ENCODE measurements at regions not wholly inside any gene's neighbourhood (a gene's known extent, or its start where the extent isn't known, plus 50 kb on each side); places are given as distances from the start of the nearest gene placed in this dataset.

DNA sequence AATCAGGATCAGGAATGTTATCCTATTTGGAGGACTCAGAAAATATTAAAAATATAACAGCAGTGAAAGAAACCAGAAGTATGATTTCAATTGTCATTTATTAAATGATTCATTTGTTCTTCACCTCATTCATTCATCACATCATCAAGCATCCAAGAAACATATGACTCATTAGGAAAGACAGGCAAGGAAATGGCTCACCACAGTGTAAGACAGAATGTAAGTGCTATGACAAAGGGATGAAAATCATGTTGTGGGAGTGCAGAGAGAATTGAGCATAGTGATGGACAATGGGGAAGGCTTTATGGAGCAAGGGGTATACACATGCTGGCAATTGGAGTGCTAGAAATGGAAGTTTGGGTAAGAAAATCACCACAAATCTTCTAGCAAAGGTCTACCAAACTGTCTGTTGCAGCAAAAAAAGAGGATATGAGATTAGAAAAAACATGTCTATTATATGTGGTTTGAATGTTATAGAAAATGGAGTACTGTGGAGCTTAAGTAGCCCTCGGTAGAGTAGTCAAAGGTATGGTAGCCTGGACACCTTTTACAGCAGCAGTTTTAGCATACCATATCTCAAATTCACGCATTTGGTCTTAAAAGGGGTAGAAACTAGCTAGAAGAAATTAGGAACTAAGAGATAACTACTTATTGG is 111.1 kb upstream of the GPR149 start:
- DNase-seq: no peak

DNA sequence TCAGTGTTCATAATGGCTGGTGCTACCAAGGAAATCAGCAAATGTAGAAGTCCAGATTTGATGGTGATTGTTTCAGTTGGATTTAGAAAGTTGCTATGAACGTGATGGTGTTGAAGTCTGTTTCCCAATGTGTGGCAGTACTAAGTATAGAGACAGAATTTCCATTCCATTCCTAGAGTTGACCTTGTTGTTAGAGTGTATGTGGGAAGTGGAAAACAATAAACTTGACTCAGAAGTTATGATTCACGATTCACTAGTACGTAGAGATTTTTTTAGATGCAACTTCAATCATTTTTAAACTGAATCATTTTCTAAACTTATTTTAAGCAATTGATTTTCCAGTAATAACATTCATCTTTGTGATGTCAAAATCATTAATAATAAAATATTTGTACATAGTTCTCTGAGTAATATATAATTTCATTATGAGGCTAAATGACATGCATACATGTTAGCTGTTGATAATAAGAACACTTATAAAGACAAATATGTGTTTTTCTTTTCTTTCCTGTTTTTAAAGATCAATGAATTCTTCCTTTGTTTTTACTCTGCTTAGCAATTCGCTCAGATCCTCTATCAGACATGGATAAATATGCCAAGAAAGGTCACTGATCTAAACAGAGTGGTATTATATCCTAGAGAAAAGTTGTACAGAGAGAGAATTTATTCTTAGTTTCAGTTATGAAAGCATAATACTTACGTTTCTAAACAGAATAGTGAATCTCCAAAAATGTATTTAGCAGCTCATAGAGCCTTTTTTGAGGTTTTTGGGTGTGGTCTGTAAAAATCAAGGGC is 108.8 kb upstream of the GPR149 start:
- no peak for DNase-seq

DNA sequence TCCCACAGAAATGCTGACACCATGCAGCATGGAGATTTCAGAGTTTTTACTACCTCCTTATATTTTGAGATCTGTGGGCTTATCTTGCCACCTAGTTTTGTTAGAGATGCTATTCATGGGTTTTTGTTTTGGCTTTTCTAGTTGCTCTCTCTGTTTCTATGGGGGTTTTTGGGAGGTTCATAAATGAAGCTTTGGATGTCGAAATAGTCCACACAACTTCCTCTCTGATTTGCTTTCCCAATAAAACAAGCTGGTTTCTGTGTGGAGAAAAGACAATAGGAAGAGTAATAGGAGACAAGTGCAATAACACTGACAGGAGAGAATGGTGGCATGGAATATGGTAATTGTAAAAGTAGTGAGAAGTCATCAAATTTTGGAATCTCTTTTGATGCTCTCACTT is 106.8 kb upstream of the GPR149 start:
- DNase-seq: no peak

DNA sequence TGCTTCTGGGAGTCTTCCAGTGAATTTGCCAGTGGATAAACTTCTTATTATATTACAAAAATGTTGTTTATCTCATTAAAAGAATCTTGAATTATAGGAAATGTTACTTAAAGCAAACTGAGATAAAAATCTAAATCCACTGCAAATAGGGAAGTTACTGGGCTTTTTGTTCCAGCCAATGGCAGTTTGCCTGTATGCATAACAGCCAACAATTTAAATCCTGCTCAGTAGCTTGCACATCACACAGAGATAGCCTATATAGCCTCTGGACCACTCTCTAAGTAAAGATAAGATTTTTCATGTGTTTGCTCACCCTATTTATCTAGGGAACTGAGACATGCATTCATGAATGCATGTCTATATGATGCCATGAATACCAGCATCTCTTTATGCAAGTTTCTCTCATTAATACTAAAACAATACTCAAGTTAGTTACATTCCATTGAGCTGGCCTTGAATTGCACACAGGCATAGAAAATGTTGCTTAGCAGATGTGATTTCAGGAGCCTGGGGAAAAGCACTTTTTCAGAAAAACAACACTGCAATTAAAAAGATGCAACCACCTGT is 92.1 kb upstream of the GPR149 start:
- DNase-seq: no peak

DNA sequence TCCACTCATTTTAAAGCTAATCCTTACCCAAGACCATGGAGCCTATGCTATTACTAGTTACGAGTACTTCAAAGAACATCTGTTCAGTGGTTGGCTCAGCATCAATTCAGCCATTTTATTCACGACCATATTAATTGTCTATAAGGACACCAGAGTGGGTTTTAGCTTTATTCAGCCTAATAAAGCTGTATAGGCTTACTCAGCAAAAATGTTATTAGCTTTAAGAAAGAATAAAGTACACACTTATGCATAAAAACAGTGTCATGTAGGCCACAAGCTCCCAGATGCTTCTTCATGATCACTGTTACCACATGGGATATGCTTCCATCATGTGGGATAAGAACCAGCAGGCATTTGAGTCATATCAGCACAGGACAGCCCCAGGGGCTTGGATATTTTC is 87.4 kb upstream of the GPR149 start:
- no peak for DNase-seq

DNA sequence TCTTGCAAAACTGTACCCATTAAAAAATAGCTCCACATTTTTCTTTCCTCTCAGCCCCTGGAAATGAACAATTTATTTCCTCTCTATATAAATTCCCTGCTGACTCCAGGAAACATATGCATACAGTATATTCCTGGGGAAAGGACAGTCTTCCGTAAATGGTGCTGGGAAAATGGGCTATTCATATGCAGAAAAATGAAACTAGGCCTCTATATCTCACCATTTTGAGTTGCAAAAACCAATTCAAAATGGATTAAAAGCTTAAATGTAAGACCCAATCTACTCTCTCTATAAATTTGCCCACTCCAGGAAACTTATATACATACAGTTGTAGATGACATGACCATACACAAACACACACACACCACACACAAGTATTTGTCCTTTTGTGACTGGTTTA is 85.9 kb upstream of the GPR149 start:
- DNase-seq: no peak

DNA sequence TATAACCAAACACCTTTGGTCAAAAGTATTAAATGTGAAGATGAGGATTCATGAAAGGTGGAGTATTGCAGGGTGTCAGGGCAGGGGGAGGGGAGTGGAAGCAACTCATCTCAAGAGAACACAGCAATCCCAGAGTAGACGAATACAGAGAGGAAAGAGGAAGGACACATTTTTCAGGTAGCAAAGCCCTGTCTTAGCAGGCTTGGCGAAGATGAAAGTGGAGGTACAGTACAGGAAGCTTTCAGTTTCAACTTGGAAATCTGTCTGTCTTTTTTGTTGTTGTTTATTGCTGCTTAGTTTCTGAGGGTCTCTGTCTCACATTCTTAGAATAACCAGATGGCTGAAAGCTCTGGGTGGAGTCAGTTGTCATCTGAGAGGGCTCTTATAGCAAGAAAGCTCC is 80.8 kb upstream of the GPR149 start:
- DNase-seq: no peak

DNA sequence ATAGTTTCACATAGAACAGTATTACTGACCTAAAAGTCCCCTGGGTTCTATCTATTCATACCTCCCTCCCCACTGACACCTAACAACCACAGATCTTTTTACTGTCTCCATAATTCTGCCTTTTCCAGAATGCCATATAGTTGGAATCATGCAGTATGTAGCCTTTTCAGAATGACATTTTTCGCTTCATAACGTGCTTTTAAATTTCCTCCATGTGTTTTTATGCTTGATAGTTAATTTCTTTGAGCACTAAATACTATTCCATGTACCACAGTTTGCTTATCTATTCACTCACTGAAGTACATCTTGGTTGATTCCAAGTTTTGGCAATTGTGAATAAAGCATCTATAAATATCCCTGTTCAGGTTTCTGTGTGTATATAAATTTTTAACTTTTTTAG is 77.7 kb upstream of the GPR149 start:
- DNase-seq: no peak

DNA sequence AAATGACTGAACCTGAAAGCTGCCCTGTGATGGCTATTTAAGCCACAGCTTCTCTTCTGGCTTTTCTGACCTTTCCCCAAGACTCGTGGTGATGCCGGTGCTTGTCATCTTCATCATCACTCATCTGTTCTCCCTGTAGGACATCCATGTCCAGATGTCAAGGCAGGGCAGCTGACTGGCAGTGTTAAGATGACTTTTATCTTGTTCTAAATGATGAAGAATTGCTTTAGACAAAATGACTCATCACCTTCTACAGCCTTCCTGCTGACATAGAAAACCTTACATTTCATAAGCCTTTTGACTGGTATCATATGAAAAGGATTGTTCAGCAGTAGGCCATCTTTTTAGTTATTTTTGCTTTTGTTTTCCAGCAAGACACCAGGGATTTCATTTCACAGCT is 67.0 kb upstream of the GPR149 start:
- no peak for DNase-seq

DNA sequence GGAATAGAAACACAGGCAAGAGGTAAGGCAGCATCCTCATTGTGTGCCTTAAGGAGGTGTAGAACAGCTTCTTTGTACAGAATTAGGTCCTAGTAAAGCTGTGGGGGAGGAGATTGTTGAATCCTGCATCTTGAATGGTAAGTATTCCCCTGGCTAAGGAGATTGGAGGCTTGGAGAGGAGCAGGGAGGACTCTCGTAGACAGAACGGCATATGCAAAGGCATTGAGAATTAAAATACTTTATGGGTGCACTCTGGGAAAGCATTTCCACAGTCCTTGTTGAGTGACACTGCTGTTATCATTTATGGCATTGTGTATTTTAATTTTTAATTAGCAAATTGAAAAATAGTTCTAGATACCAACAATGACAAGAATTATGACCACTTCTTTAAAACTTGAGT is 66.5 kb upstream of the GPR149 start:
- no peak for DNase-seq

DNA sequence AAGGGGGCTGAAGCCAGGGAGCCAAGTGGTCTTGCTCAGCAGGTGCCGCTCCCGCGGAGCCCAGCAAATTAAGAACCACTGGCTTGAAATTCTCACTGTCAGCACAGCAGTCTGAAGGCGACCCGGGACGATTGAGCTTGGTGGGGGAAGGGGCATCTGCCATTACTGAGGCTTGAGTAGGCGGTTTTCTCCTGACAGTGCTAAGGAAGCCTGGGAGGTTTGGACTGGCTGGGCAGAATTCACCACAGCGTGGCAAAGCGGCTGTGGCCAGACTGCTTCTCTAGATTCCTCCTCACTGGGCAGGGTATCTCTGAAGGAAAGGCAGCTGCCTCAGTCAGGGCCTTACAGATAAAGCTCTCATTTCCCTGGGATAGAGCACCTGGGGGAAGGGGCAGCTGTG is 57.0 kb upstream of the GPR149 start:
- DNase-seq: no peak

DNA sequence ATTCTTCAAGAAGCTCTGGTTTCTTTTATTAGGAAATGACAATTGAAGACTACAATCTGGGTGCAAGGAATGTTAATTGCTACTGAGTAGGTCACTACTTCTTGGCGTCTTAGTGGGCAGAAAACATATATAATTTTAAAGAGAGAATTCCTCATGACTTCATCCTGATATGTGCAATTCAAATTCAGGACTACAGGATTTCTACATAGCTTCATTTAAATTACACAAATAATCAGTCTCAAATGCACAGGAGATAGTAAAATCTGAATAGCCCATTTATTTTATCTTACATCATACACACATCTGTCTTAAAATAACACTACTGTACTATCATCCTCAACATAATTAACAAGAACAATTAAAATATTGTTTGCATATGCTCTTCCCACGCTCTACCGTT is 52.5 kb upstream of the GPR149 start:
- no peak for DNase-seq

DNA sequence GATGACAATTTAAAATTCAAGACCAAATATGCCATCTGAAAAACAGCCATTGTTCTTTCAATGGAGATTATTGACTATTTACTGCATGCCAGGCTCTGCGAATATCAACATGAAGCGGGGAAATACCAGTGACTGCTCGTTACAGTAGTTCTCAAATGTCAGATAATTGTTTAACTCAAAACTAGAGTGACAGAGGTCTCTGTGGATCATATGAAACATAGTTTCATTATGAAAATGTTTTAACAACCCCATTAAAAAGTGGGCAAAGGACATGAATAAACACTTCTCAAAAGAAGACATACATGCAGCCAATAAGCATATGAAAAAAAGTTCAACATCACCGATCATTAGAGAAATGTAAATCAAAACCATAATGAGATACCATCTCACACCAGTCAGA is 50.0 kb upstream of the GPR149 start:
- DNase-seq: no peak

All from activated gamma-delta T cell (primary cell).